ENCODE measurements at regions not wholly inside any gene's neighbourhood (a gene's known extent, or its start where the extent isn't known, plus 50 kb on each side); places are given as distances from the start of the nearest gene placed in this dataset.
"Not testable (repeated sequence)": the region's sequence is repeated elsewhere in the genome, so short reads cannot be mapped to it uniquely, and the experiment has no call there.

DNA sequence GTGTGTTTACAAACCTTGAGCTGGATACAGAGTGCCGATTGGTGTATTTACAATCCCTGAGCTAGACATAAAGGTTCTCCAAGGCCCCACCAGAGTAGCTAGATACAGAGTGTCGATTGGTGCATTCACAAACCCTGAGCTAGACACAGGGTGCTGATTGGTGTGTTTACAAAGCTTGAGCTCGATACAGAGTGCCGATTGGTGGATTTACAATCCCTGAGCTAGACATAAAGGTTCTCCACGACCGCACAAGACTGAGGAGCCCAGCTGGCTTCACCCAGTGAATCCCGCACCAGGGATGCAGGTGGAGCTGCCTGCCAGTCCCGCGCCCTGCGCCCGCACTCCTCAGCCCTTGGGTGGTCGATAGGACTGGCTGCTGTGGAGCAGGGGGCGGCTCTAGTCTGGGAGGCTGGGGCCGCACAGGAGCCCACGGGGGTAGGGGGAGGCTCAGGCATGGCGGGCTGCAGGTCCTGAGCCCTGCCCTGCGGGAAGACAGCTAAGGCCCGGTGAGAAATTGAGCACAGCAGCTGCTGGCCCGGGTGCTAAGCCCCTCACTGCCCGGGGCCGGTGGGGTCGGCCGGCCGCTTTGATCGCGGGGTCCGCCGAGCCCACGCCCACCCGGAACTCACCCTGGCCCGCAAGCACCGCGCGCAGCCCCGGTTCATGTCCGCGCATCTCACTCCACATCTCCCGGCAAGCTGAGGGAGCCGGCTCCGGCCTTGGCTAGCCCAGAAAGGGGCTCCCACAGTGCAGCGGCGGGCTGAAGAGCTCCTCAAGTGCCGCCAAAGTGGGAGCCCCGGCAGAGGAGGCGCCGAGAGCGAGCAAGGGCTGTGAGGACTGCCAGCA lies 114.0 kb downstream of the GPX5 start:
- H3K27ac ChIP-seq; H3K27me3 ChIP-seq; H3K4me3 ChIP-seq; H3K36me3 ChIP-seq; H3K4me1 ChIP-seq; DNase-seq; H3K9me3 ChIP-seq (replicated peaks): not testable (repeated sequence)

DNA sequence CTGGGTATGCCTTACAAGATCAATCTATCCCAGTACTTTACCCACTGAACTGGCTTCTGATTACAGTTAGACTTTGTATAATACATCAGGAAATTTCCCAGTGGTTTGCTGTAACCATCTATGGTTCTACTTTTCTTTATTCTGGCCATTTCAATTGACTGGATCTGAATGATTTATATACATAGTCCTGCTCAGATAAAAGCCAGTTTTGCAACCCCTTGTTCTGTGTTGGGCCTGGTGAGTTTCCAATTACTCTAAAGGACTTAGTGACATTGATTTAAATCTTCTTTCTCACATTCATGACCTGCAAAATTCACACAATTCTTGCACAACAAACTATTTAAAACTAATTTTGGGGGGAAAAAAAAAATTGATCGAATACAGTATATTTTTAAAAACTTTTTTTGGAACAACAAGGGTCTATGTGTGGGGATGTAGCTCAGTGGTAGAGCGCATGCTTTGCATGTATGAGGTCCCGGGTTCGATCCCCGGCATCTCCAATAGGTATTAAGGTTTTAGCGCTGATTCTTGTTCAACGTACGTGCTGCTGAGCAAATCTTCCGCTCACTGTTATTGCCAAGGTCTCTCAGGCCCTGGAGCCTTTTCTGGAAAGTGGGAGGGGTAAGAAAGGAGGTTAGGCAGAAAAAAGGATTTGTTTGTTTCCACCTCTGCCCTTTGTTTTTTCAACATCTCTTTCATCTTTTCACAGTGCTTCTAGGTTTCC lies 117.5 kb downstream of the GPX5 start:
- Histone ChIP-seq H3K36me3 (no peaks in the 10 kb centered on the region), H3K9me3 (replicated peaks) (no peaks in the 10 kb centered on the region), H3K4me1 (no peaks in the 10 kb centered on the region), H3K27me3 (no peaks in the 10 kb centered on the region), H3K4me3 (no peak overlapping the region), H3K27ac (no peak overlapping the region)
- peak; percentile 47 to 59 for DNase-seq

- DNase-seq: no peak
- H3K4me3 ChIP-seq: no peak overlapping the region
- no peaks in the 10 kb centered on the region for H3K36me3 ChIP-seq
- no peak overlapping the region for H3K27ac ChIP-seq
- no peaks in the 10 kb centered on the region for H3K4me1 ChIP-seq
- H3K9me3 ChIP-seq (replicated peaks): no peaks in the 10 kb centered on the region
- no peaks in the 10 kb centered on the region for H3K27me3 ChIP-seq
Measured at GRCh38 chr6:28646650-28647049, 121.0 kb downstream of the GPX5 start.

DNA sequence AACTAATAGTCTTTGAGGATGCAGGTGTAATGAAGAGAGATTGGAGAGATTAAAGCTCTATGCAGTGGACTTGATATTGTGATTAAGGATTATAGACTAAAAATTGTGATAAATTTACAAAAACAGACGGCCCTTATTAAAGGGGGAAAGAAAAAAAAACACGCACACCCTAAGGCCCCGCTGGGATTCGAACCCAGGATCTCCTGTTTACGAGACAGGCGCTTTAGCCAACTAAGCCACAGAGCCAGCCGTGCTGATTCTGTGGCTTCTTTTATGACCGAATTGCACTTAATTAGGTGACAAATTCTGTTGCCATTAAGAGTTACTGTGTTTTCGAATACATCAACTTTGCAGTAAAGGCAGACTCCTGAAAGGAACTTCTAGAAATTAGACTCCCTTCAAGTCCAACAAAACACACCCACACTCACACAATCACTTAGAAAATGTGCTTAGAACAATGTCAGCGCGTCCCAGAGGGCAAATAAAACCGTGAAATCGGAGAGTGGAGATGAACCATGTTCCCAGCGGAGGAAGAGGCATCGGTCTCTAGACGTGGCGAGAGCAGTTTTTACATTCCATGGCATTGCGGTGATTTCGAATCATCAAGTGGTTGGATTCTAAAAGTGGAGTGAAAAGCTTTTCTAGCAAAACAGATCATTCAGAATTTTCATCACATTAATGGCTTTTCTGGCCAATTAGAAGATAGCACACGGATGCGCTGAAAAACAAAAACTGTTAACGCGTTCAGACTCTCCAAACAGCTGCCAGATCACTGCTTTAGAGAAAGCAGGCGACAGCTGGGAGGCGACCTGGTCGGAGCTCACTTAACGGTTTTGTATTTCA lies 122.6 kb downstream of the GPX5 start:
- DNase-seq: peak; percentile 90 to 92
- Histone ChIP-seq H3K27ac (peak overlapping the region; percentile 98), H3K4me1 (no peaks in the 10 kb centered on the region), H3K9me3 (replicated peaks) (no peaks in the 10 kb centered on the region), H3K36me3 (no peaks in the 10 kb centered on the region), H3K27me3 (no peaks in the 10 kb centered on the region), H3K4me3 (peak overlapping the region; percentile 74)

- Histone ChIP-seq H3K36me3 (no peaks in the 10 kb centered on the region), H3K9me3 (replicated peaks) (no peaks in the 10 kb centered on the region), H3K4me3 (peak overlapping the region; percentile 74), H3K27ac (peak overlapping the region; percentile 98), H3K27me3 (no peaks in the 10 kb centered on the region), H3K4me1 (no peaks in the 10 kb centered on the region)
- peak in 1 of 2 experiments; percentile 22 for DNase-seq
Measured at GRCh38 chr6:28648878-28649375, 123.2 kb downstream of the GPX5 start.

DNA sequence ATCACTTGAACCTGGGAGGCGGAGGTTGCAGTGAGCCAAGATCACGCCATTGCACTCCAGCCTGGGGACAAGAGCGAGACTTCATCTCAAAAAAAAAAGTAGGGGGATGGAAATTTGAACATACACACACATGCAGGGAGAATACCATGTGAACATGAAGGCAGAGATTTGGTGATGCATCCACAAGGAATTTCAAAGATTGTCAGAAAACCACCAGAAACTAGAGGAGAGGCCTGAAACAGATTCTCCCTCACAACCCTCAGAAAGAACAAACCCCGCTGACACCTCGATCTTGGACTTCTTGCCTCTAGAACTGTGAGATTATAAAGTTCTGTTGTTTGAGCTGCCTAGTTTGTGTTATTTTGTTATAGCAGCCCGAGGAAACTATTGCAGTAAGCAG lies 125.5 kb downstream of the GPX5 start:
- H3K27ac ChIP-seq: no peak overlapping the region
- no peaks in the 10 kb centered on the region for H3K27me3 ChIP-seq
- H3K4me3 ChIP-seq: no peak overlapping the region
- H3K9me3 ChIP-seq (replicated peaks): no peaks in the 10 kb centered on the region
- no peaks in the 10 kb centered on the region for H3K36me3 ChIP-seq
- no peak for DNase-seq
- H3K4me1 ChIP-seq: no peaks in the 10 kb centered on the region

- Histone ChIP-seq H3K4me3 (no peak overlapping the region), H3K36me3 (no peaks in the 10 kb centered on the region), H3K4me1 (no peaks in the 10 kb centered on the region), H3K27me3 (no peaks in the 10 kb centered on the region), H3K27ac (no peak overlapping the region), H3K9me3 (replicated peaks) (no peaks in the 10 kb centered on the region)
- DNase-seq: no peak
Measured at GRCh38 chr6:28653876-28654275, 128.2 kb downstream of the GPX5 start.

DNA sequence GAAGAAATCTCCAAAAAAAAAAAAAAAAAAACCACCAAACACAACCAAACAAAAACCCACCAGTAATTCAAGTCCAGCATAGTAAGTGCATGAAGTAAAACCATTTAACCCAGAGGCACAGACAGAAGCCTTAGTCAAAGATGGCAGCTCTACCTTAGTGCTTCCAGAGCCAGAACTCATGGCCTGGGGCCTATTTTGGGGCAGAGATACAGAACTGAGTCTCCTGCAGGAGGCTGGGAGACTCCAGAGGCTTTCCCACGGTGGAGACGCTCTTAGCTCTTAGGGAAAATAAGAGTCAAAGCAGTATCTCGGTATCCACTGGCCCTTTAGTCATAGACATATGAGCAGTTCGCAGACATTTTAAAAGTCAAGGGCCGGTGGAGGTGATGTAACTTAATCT lies 129.5 kb downstream of the GPX5 start:
- Histone ChIP-seq H3K36me3 (no peaks in the 10 kb centered on the region), H3K4me3 (no peak overlapping the region), H3K27ac (no peak overlapping the region), H3K9me3 (replicated peaks) (no peaks in the 10 kb centered on the region), H3K27me3 (no peaks in the 10 kb centered on the region), H3K4me1 (no peaks in the 10 kb centered on the region)
- no peak for DNase-seq

GRCh38 chr6:28656715-28657114 lies 131.0 kb downstream of the GPX5 start:
- Histone ChIP-seq H3K36me3 (no peaks in the 10 kb centered on the region), H3K27ac (no peak overlapping the region), H3K4me1 (no peaks in the 10 kb centered on the region), H3K4me3 (peak overlapping the region; percentile 68), H3K9me3 (replicated peaks) (no peaks in the 10 kb centered on the region), H3K27me3 (no peaks in the 10 kb centered on the region)
- DNase-seq: peak in 1 of 2 experiments; percentile 6

DNA sequence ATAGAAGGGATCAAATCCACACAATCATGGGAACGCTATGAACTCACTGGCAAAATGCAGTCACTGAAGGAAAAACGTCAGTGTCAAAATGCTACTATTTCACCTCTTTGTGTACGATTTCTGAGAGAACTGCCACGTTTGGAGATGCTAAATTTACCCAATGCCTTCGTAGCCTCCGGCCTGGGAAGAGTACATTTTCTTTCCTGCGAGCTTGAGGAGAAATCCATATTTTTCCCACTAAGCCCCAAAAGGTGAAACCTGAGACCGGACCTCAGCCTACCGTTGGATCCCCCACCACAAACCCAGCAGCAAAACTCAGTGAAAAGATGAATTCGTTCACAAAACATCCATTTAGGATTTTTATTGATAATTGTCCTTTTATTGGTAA lies 131.7 kb downstream of the GPX5 start:
- DNase-seq: peak in 1 of 2 experiments; percentile 45
- H3K4me1 ChIP-seq: no peaks in the 10 kb centered on the region

GRCh38 chr6:28657769-28658465 lies 132.2 kb downstream of the GPX5 start:
- Histone ChIP-seq H3K4me3 (peak overlapping the region; percentile 68), H3K4me1 (no peaks in the 10 kb centered on the region), H3K9me3 (replicated peaks) (no peaks in the 10 kb centered on the region), H3K27me3 (no peaks in the 10 kb centered on the region), H3K27ac (no peak overlapping the region), H3K36me3 (no peaks in the 10 kb centered on the region)
- peak; percentile 52 to 76 for DNase-seq

More for the DNA sequence above, 131.7 kb downstream of the GPX5 start:
- no peaks in the 10 kb centered on the region for H3K27me3 ChIP-seq
- peak overlapping the region; percentile 68 for H3K4me3 ChIP-seq
- H3K9me3 ChIP-seq (replicated peaks): no peaks in the 10 kb centered on the region
- no peak overlapping the region for H3K27ac ChIP-seq
- no peaks in the 10 kb centered on the region for H3K36me3 ChIP-seq

DNA sequence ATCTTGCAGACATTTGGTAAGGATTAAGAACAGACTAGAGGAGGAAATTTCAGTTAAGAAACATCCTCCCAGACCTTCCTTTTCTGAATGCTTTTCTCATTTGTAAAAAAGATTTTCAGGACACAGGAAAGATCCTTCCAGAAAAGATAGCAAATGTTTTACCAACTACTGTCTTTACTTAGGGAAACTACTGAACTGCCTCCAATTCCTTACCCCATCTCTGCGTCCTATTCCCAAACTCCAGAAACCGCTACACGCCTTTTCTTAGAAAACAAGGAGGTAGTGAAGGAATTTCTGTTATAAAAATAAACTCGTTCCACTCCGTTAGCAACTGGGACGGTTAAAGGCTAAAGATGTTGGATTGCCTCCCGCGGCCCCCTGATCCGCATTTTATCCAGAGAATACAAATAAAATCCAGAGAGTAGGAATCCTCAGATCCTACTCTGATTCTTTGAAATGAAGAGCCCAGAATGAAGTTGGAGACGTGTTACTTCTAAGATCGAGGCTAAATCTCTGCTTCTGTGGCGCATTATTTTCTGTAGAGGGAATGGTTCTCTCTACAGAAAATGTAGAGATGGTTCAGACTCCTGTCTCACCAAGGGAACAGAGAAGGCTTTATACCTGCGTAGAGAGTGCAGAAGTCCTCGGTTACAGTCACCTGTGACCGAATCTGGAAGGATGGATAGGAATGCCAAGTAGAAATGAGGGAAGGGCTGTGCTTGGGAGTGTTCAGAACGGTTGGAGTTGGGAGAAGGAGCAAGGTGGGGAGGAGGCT lies 133.0 kb downstream of the GPX5 start:
- Histone ChIP-seq H3K27me3 (no peaks in the 10 kb centered on the region), H3K36me3 (no peaks in the 10 kb centered on the region), H3K4me3 (peak overlapping the region; percentile 68), H3K9me3 (replicated peaks) (no peaks in the 10 kb centered on the region), H3K4me1 (no peaks in the 10 kb centered on the region), H3K27ac (no peak overlapping the region)
- DNase-seq: no peak

DNA sequence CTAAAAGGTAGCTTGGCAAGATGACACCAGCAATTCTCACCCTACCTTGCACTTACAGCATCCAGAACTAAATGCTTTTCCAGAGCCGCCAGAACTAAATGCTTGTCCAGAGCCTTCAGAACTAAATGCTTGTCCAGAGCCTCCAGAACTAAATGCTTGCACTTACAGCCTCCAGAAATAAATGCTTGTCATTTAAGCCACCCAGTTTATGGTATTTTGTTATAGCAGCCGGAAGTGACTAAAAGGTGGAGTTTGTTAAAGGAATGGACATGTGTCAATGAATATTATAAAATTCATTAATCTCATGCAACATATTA lies 133.5 kb downstream of the GPX5 start:
- no peak for DNase-seq
- Histone ChIP-seq H3K27ac (no peak overlapping the region), H3K36me3 (no peaks in the 10 kb centered on the region), H3K9me3 (replicated peaks) (no peaks in the 10 kb centered on the region), H3K4me1 (no peaks in the 10 kb centered on the region), H3K4me3 (peak overlapping the region; percentile 68), H3K27me3 (no peaks in the 10 kb centered on the region)
